ENCODE measurements at regions not wholly inside any gene's neighbourhood (a gene's known extent, or its start where the extent isn't known, plus 50 kb on each side); places are given as distances from the start of the nearest gene placed in this dataset.

DNA sequence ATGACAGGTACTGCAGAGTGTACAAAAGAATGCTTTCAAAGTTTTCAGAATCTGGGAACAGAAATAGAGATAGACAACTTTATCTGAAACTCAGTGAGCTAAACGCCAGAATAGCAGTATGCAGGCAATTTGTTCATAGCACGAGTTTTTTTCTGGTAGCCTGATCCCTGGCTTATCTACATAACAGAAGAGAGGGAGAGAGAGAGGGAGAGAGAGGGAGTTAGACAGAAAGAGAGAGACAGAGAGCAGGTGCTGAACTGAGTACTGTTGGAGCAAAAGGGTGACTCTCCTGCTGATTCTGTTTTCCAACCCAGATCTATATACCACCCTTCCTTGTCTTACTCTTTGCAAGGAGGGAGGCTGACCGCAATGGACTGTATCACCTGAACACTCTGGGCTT lies 388.0 kb upstream of the CA10 start:
- Histone ChIP-seq H3K4me3 (replicated peaks in 1 of 2; ENCODE audit: low read depth in 1 of 2, low read length in 2 of 2) (no peak overlapping the region), H3K27ac (ENCODE audit: low read depth, low read length) (no peak overlapping the region), H3K9me3 (ENCODE audit: control insufficient read depth in 1 of 2, insufficient read depth in 1 of 2, low read depth in 1 of 2, low read length in 2 of 2) (peaks cover 38 to 49% of the 10 kb centered on the region in 2 experiments; a peak in 3 of 4 replicates), H3K79me2 (ENCODE audit: insufficient read depth, low read length) (no peaks in the 10 kb centered on the region), H3K4me2 (ENCODE audit: low read length) (no peak overlapping the region), H3K36me3 (ENCODE audit: control insufficient read depth in 1 of 2, insufficient read depth in 2 of 2, low read length in 2 of 2) (no peaks in the 10 kb centered on the region), H2AFZ (ENCODE audit: low read depth, low read length, poor library complexity, severe bottlenecking) (no peak overlapping the region), H3K9ac (ENCODE audit: low read length) (no peak overlapping the region), H4K20me1 (ENCODE audit: insufficient read depth) (no peaks in the 10 kb centered on the region), H3K27me3 (ENCODE audit: insufficient read depth, low read length) (no peaks in the 10 kb centered on the region), H3K9me2 (ENCODE audit: insufficient read depth) (no peaks in the 10 kb centered on the region), H3K4me1 (ENCODE audit: control insufficient read depth in 1 of 2, insufficient read depth in 2 of 2, low read length in 2 of 2) (no peaks in the 10 kb centered on the region)
- POLR2A ChIA-PET = no interaction called here
- RAD21 ChIA-PET (ENCODE audit: low non-redundant PET in 1 of 2, low total read pairs in 2 of 2, uncharacterized antibody in 2 of 2, unreplicated experiment in 2 of 2) = no interaction called here
- intact Hi-C loops (cut with micrococcal nuclease) = no loop called here
- TF ChIP-seq SRF (IDR thresholded peaks at IDR 0.05; ENCODE audit: low read depth) (no peak), RAD21 (IDR thresholded peaks at IDR 0.05; ENCODE audit: low read depth) (no peak), ATF3 (IDR thresholded peaks at IDR 0.05) (no peak), ELF1 (IDR thresholded peaks at IDR 0.05; ENCODE audit: borderline replicate concordance, low read depth) (no peak), FOSL1 (IDR thresholded peaks at IDR 0.05; ENCODE audit: low read depth) (no peak), CEBPB (IDR thresholded peaks at IDR 0.05; ENCODE audit: low read depth) (no peak), POLR2A (IDR thresholded peaks at IDR 0.05; ENCODE audit: borderline replicate concordance, extremely low read depth, insufficient read depth, insufficient read length) (no peak), SIN3A (IDR thresholded peaks at IDR 0.05; ENCODE audit: low read depth) (no peak), EGR1 (IDR thresholded peaks at IDR 0.05; ENCODE audit: low read depth) (no peak), YY1 (IDR thresholded peaks at IDR 0.05; ENCODE audit: extremely low read depth, insufficient replicate concordance, low read depth, low read length) (no peak), EZH2 (IDR thresholded peaks at IDR 0.05) (no peak), ZNF274 (IDR thresholded peaks at IDR 0.05; ENCODE audit: low read depth, low read length) (no peak), SP1 (IDR thresholded peaks at IDR 0.05; ENCODE audit: low read depth) (no peak), TCF7L2 (IDR thresholded peaks at IDR 0.05; ENCODE audit: borderline replicate concordance, extremely low read depth, insufficient read depth, insufficient read length) (no peak)
- TF ChIP-seq, protein P1, sequence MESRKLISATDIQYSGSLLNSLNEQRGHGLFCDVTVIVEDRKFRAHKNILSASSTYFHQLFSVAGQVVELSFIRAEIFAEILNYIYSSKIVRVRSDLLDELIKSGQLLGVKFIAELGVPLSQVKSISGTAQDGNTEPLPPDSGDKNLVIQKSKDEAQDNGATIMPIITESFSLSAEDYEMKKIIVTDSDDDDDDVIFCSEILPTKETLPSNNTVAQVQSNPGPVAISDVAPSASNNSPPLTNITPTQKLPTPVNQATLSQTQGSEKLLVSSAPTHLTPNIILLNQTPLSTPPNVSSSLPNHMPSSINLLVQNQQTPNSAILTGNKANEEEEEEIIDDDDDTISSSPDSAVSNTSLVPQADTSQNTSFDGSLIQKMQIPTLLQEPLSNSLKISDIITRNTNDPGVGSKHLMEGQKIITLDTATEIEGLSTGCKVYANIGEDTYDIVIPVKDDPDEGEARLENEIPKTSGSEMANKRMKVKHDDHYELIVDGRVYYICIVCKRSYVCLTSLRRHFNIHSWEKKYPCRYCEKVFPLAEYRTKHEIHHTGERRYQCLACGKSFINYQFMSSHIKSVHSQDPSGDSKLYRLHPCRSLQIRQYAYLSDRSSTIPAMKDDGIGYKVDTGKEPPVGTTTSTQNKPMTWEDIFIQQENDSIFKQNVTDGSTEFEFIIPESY (IDR thresholded peaks at IDR 0.05; ENCODE audit: extremely low read depth, insufficient replicate concordance, low read length) = no peak
- TF ChIP-seq, protein P2, sequence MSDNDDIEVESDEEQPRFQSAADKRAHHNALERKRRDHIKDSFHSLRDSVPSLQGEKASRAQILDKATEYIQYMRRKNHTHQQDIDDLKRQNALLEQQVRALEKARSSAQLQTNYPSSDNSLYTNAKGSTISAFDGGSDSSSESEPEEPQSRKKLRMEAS (IDR thresholded peaks at IDR 0.05) = no peak
- TF ChIP-seq, protein P3, sequence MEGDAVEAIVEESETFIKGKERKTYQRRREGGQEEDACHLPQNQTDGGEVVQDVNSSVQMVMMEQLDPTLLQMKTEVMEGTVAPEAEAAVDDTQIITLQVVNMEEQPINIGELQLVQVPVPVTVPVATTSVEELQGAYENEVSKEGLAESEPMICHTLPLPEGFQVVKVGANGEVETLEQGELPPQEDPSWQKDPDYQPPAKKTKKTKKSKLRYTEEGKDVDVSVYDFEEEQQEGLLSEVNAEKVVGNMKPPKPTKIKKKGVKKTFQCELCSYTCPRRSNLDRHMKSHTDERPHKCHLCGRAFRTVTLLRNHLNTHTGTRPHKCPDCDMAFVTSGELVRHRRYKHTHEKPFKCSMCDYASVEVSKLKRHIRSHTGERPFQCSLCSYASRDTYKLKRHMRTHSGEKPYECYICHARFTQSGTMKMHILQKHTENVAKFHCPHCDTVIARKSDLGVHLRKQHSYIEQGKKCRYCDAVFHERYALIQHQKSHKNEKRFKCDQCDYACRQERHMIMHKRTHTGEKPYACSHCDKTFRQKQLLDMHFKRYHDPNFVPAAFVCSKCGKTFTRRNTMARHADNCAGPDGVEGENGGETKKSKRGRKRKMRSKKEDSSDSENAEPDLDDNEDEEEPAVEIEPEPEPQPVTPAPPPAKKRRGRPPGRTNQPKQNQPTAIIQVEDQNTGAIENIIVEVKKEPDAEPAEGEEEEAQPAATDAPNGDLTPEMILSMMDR (IDR thresholded peaks at IDR 0.05 in 2 of 3, conservative IDR thresholded peaks at IDR 0.05 in 1 of 3; ENCODE audit: borderline replicate concordance in 1 of 3, insufficient read depth in 1 of 3, low read depth in 2 of 3, low read length in 2 of 3) = no peak
- ATAC-seq = no peak
- CTCF ChIA-PET = no interaction called here
- DNase-seq (ENCODE audit: low read depth, low spot score) = no peak
- BruUV-seq (replicated peaks) = no TSS peak

Data from HCT116 (cell line).